T-cell (primary cell): ENCODE measurements at regions not wholly inside any gene's neighbourhood (a gene's known extent, or its start where the extent isn't known, plus 50 kb on each side); places are given as distances from the start of the nearest gene placed in this dataset.
"Not testable (repeated sequence)": the region's sequence is repeated elsewhere in the genome, so short reads cannot be mapped to it uniquely, and the experiment has no call there.

Source experiments
- ATAC-seq, 4 experiments: fragments of 200-7000 bp in 3 of 4; fragments of 150-1000 bp in 1 of 4; cut with Tn5 transposase; replicated peaks in 1 of 4; 1 replicate in 3 of 4; 2 replicates in 1 of 4; pipeline ENCODE4 v1.10.0; 2021; ENCODE audit warnings: moderate library complexity in 3 of 4, mild to moderate bottlenecking in 2 of 4, moderate number of reproducible peaks in 1 of 4
- CTCF ChIA-PET, 2 donors: fragments of 300-600 bp; sonication (Branson Sonifier 250); formaldehyde crosslinking; loops; one replicate each; lab custom pipeline; 2022; ENCODE audit warnings: antibody characterized with exemption in 2 of 2; lab: Charles Lee
- POLR2A ChIA-PET, 2 donors: fragments of 300-600 bp; sonication (Branson Sonifier 250); formaldehyde crosslinking; loops; one replicate each; lab custom pipeline; 2022; ENCODE audit warnings: antibody characterized with exemption in 2 of 2; lab: Charles Lee
- DNase-seq, 35 experiments: peaks; one replicate each; pipeline versions ENCODE4 v3.0.0 to v3.0.0-alpha.2; 2013 to 2023
- H3K27ac ChIP-seq: one replicate; pipeline ENCODE4 v1.5.1; 2013; ENCODE audit warnings: low read length
- H3K27me3 ChIP-seq, 2 experiments: replicated peaks in 1 of 2; 1 replicate in 1 of 2; 2 replicates in 1 of 2; pipeline versions ENCODE4 v1.6.1 to v1.7.0; 2013; ENCODE audit warnings: low read length in 1 of 2, mixed read lengths in 1 of 2; ENCODE audit not compliant: control insufficient read depth in 2 of 2, insufficient read depth in 2 of 2; ENCODE audit errors: extremely low read depth in 1 of 2
- H3K36me3 ChIP-seq, 2 donors: 1 replicate in 1 of 2; 2 replicates in 1 of 2; pipeline versions ENCODE4 v1.6.1 to v1.7.0; 2013; ENCODE audit warnings: low read length in 1 of 2; ENCODE audit not compliant: control insufficient read depth in 2 of 2, insufficient read depth in 1 of 2; ENCODE audit errors: extremely low read depth in 1 of 2
- H3K4me1 ChIP-seq, 2 experiments: 1 replicate in 1 of 2; 2 replicates in 1 of 2; pipeline versions ENCODE4 v1.6.1 to v1.7.0; 2013; ENCODE audit warnings: low read length in 2 of 2, mixed read lengths in 1 of 2; ENCODE audit not compliant: insufficient read depth in 2 of 2, control insufficient read depth in 1 of 2; ENCODE audit errors: extremely low read depth in 1 of 2
- H3K4me3 ChIP-seq, 2 donors: 1 replicate in 1 of 2; 2 replicates in 1 of 2; pipeline versions ENCODE4 v1.5.1 to v1.7.0; 2013; ENCODE audit warnings: mild to moderate bottlenecking in 2 of 2, low read length in 1 of 2, moderate library complexity in 1 of 2; ENCODE audit not compliant: control insufficient read depth in 1 of 2; ENCODE audit errors: extremely low read depth in 1 of 2
- H3K9me3 ChIP-seq: 2 replicates; pipeline ENCODE4 v1.7.0; 2013
- H3K27ac Mint-ChIP-seq, 2 donors: one replicate each; pipeline ENCODE4 v1.8.0; 2020 to 2021; ENCODE audit warnings: mild to moderate bottlenecking in 2 of 2, mixed read lengths in 2 of 2
- H3K27me3 Mint-ChIP-seq, 2 donors: one replicate each; pipeline ENCODE4 v1.8.0; 2021 to 2022; ENCODE audit warnings: mixed read lengths in 2 of 2
- H3K36me3 Mint-ChIP-seq: one replicate; pipeline ENCODE4 v1.8.0; 2021; ENCODE audit warnings: mixed read lengths
- H3K4me1 Mint-ChIP-seq, 3 donors: one replicate each; pipeline ENCODE4 v1.8.0; 2020 to 2022; ENCODE audit warnings: mixed read lengths in 3 of 3, mild to moderate bottlenecking in 1 of 3
- H3K4me3 Mint-ChIP-seq, 3 donors: one replicate each; pipeline ENCODE4 v1.8.0; 2020 to 2022; ENCODE audit warnings: mild to moderate bottlenecking in 3 of 3, mixed read lengths in 3 of 3, moderate library complexity in 3 of 3
- H3K9me3 Mint-ChIP-seq, 3 donors: one replicate each; pipeline ENCODE4 v1.8.0; 2020 to 2022; ENCODE audit warnings: mixed read lengths in 3 of 3
- WGBS: methylation state at CpG from one replicate; pipeline ENCODE4 v1.1.5; 2013; ENCODE audit warnings: missing lambda C conversion rate; ENCODE audit not compliant: insufficient coverage; 5-methylcytosine and 5-hydroxymethylcytosine counted together

DNA sequence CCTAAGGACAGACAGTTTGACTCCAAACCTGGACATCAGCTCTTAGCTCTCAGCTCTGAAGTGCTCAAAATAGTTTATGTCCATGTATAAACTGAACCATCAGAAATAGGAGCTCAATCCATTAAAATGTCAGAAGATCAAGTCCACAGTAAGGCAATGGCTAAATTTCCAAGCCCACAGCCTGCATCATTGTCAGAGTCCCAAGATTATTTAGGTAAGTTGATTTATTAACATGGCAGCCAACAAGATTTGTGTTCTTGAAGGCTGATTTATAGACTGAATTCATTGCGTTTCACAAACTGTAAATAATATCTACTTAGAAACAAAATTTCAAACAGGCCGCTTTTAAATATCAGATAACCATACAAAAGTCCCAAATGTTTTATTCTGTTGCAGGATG, 286.5 kb upstream of the ADGRL3 start:
- H3K4me1 ChIP-seq, result no peaks in the 10 kb centered on the region
- ChIA-PET CTCF (no interaction called here), POLR2A (no interaction called here)
- no peak overlapping the region for H3K4me3 ChIP-seq
- H3K27me3 ChIP-seq, result no peaks in the 10 kb centered on the region
- Mint-ChIP-seq H3K4me1 (no peaks in the 10 kb centered on the region), H3K4me3 (no peak overlapping the region), H3K27ac (no peak overlapping the region), H3K27me3 (no peaks in the 10 kb centered on the region), H3K9me3 (peaks cover 6 to 13% (median 10%) of the 10 kb centered on the region in 3 donors), H3K36me3 (no peaks in the 10 kb centered on the region)
- H3K9me3 ChIP-seq, result no peaks in the 10 kb centered on the region
- ATAC-seq (no peak), DNase-seq (no peak)
- H3K36me3 ChIP-seq, result no peaks in the 10 kb centered on the region
- H3K27ac ChIP-seq, result no peak overlapping the region
- no CpG with 5 or more reads among the region's 2 CpGs for WGBS

DNA sequence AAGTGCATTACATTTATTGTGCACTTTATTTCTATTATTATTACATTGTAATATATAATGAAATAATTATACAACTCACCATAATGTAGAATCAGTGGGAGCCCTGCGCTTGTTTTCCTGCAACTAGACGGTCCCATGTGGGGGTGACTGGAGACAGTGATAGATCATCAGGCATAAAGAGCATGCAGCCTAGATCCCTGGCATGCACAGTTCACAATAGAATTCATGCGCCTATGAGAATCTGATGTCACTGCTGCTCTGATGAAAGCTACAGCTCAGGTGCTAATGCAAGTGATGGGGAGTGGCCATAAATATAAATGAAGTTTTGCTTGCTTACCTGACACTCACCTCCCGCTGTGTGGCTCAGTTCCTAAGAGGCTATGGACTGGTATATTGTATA, 278.4 kb upstream of the ADGRL3 start:
- H3K27me3 ChIP-seq, H3K9me3 ChIP-seq, H3K36me3 ChIP-seq, DNase-seq, H3K4me3 ChIP-seq, H3K27ac Mint-ChIP-seq, H3K4me1 Mint-ChIP-seq, H3K27ac ChIP-seq, ATAC-seq, H3K4me1 ChIP-seq, H3K27me3 Mint-ChIP-seq, H3K9me3 Mint-ChIP-seq, POLR2A ChIA-PET, H3K4me3 Mint-ChIP-seq, H3K36me3 Mint-ChIP-seq, CTCF ChIA-PET: not testable (repeated sequence)
- 100% methylated on average over 3 of the region's 4 CpGs for WGBS

DNA sequence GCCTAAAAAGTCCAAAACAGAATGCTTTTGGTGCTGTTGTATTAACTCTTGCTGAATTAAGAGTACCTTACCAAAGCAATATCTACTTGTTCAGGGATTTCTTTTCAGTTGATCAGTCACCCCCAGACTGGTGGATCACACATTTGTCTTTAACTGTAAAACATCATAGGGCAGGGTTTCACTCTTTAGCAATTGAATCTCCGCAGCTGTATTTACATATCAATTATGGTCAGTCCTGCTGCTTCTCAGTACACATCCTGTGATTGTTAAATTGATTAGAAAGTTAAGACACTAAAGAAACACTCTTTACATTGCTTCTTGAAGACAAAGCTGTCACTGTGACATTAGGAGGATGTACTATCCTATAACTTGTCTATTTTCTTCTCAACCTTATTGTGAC, 277.1 kb upstream of the ADGRL3 start:
- H3K4me3 Mint-ChIP-seq, result no peak overlapping the region
- no peak overlapping the region for H3K4me3 ChIP-seq
- H3K4me1 ChIP-seq, result no peaks in the 10 kb centered on the region
- CTCF ChIA-PET, result no interaction called here
- H3K36me3 ChIP-seq, result no peaks in the 10 kb centered on the region
- H3K36me3 Mint-ChIP-seq, result no peaks in the 10 kb centered on the region
- WGBS, result no CpG with 5 or more reads among the region's 1 CpG
- H3K27ac Mint-ChIP-seq, result no peak overlapping the region
- no peaks in the 10 kb centered on the region for H3K27me3 ChIP-seq
- no peaks in the 10 kb centered on the region for H3K27me3 Mint-ChIP-seq
- ATAC-seq, result no peak
- no peak for DNase-seq
- no peak overlapping the region for H3K27ac ChIP-seq
- H3K9me3 ChIP-seq, result no peaks in the 10 kb centered on the region
- H3K4me1 Mint-ChIP-seq, result no peaks in the 10 kb centered on the region
- H3K9me3 Mint-ChIP-seq, result peaks cover 5 to 16% (median 7%) of the 10 kb centered on the region in 3 donors
- POLR2A ChIA-PET, result no interaction called here

DNA sequence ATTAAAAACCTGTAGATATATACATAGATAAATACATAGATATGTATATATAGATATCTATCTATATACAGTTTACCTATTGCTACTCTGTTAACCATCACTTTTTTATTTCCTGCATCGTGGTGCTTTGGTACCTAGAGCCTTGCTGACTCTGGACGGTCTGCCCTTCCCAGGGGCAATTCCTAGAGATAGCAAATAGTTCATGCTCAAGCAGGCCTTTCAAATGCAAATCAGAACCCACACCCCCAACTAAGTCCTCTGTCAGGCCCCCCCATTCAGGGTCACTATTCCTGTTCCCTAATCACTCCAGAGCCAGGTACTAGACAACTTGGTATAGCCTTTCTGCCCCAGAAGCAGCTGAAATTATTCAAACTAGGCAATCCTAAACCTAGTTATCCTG, 273.5 kb upstream of the ADGRL3 start:
- Mint-ChIP-seq H3K4me1 (no peaks in the 10 kb centered on the region), H3K4me3 (no peak overlapping the region), H3K9me3 (peaks cover 11 to 27% (median 15%) of the 10 kb centered on the region in 3 donors), H3K27me3 (no peaks in the 10 kb centered on the region), H3K36me3 (no peaks in the 10 kb centered on the region), H3K27ac (no peak overlapping the region)
- ChIA-PET POLR2A (no interaction called here), CTCF (no interaction called here)
- ATAC-seq, result no peak
- Histone ChIP-seq H3K4me1 (no peaks in the 10 kb centered on the region), H3K9me3 (no peaks in the 10 kb centered on the region), H3K27ac (no peak overlapping the region), H3K27me3 (no peaks in the 10 kb centered on the region), H3K36me3 (no peaks in the 10 kb centered on the region), H3K4me3 (no peak overlapping the region)
- no peak for DNase-seq
- 83% methylated on average over 2 of the region's 2 CpGs for WGBS

DNA sequence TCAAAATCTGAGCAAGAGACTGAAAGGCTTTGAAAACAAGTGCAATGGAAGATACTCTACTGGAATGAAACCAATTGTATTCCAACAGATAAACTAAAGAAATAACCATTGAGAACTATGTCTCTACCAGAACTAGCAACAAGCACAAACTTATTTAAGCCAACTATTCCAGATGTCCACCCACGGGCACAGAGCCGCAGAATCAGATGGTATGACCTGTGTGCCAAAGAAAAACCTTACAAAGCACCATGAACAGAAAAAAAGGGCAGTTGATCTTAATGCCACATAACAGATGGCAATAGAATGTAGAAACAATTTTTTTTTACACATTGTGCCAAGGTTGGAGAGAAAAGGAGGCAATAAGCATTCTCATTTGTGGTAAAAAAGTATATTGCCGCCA, 269.3 kb upstream of the ADGRL3 start:
- ChIA-PET POLR2A (no interaction called here), CTCF (no interaction called here)
- Histone ChIP-seq H3K4me3 (no peak overlapping the region), H3K9me3 (no peaks in the 10 kb centered on the region), H3K27me3 (no peaks in the 10 kb centered on the region), H3K36me3 (no peaks in the 10 kb centered on the region), H3K4me1 (no peaks in the 10 kb centered on the region), H3K27ac (no peak overlapping the region)
- no peak for DNase-seq
- Mint-ChIP-seq H3K27ac (no peak overlapping the region), H3K4me1 (no peaks in the 10 kb centered on the region), H3K9me3 (peaks cover 15 to 24% (median 16%) of the 10 kb centered on the region in 3 donors), H3K27me3 (no peaks in the 10 kb centered on the region), H3K36me3 (no peaks in the 10 kb centered on the region), H3K4me3 (no peak overlapping the region)
- no CpG with 5 or more reads among the region's 3 CpGs for WGBS
- ATAC-seq, result no peak

DNA sequence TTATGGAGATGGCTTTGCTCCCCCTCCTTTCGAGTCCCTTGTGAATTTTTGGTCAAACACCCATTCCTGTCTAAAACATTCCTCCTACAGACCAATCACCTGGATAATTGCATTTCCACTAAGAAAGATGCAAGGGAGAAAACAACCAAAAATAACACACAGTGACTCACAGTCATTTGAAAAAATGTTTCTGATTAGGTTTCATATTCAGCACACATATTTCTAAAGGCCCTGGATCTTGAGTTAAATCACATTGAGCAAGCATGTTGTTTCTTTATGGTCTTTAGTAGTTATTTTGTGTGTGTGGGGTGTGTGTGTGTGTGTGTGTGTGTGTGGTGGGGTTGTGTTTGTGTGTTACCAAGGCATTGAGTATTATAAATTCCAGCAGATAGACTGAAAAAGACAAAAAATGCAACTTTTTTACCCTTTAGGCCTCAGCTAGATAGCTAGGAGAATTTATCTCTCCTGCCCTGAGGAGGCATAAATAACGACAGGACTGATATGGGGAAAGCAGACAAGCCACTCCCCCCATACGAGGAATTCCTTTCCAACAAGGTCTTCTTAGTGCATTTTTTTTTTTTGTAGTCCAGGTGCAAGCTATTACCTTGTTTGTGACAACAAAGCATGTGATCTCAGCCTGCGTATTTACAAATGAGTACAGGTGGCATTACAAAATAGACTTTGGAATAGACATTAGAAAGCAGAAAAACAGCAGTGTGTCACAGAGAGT, 265.4 kb upstream of the ADGRL3 start:
- no peaks in the 10 kb centered on the region for H3K9me3 ChIP-seq
- no peak overlapping the region for H3K4me3 ChIP-seq
- Mint-ChIP-seq H3K4me3 (no peak overlapping the region), H3K4me1 (no peaks in the 10 kb centered on the region), H3K27me3 (no peaks in the 10 kb centered on the region), H3K9me3 (peaks cover 11 to 15% (median 12%) of the 10 kb centered on the region in 3 donors), H3K27ac (no peak overlapping the region), H3K36me3 (no peaks in the 10 kb centered on the region)
- POLR2A ChIA-PET, result no interaction called here
- no peaks in the 10 kb centered on the region for H3K27me3 ChIP-seq
- no peak overlapping the region for H3K27ac ChIP-seq
- CTCF ChIA-PET, result no interaction called here
- no CpG with 5 or more reads among the region's 4 CpGs for WGBS
- ATAC-seq, result no peak
- no peaks in the 10 kb centered on the region for H3K4me1 ChIP-seq
- no peak for DNase-seq
- no peaks in the 10 kb centered on the region for H3K36me3 ChIP-seq

DNA sequence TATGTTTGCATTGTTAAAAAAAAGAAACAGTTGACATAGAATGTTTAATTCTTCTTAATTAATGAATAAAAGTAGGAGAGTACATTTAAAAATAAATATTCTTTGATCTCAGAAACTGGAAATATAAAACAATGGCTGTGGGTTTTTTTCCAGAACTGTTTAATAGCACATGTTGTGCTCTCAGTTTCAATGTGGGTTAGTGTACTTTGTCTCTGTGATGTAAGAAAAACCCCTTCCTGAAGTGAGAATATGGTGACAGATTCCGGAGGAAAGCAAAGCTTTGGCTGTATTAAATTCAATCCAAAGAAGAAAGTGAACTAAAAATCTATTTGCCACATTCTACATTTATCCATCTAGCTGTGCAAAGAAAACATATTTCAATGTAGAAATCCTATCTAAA, 261.9 kb upstream of the ADGRL3 start:
- Mint-ChIP-seq H3K27ac (no peak overlapping the region), H3K36me3 (no peaks in the 10 kb centered on the region), H3K9me3 (peaks cover 5 to 15% (median 13%) of the 10 kb centered on the region in 3 donors), H3K4me1 (no peaks in the 10 kb centered on the region), H3K27me3 (no peaks in the 10 kb centered on the region), H3K4me3 (no peak overlapping the region)
- H3K27me3 ChIP-seq, result no peaks in the 10 kb centered on the region
- H3K36me3 ChIP-seq, result no peaks in the 10 kb centered on the region
- H3K4me3 ChIP-seq, result no peak overlapping the region
- H3K27ac ChIP-seq, result no peak overlapping the region
- DNase-seq (no peak), ATAC-seq (no peak)
- WGBS, result no CpG with 5 or more reads among the region's 1 CpG
- H3K4me1 ChIP-seq, result no peaks in the 10 kb centered on the region
- POLR2A ChIA-PET, result no interaction called here
- CTCF ChIA-PET, result interaction anchor here in 1 of 2 donors (0.6 kb wide), 1 partner anchor 46 kb away, joined by 10 read pairs; no protein-coding TSS in a partner anchor
- no peaks in the 10 kb centered on the region for H3K9me3 ChIP-seq
